ENCODE measurements at regions not wholly inside any gene's neighbourhood (a gene's known extent, or its start where the extent isn't known, plus 50 kb on each side); places are given as distances from the start of the nearest gene placed in this dataset.
"Not testable (repeated sequence)": the region's sequence is repeated elsewhere in the genome, so short reads cannot be mapped to it uniquely, and the experiment has no call there.

- no peaks in the 10 kb centered on the region for H3K9me3 ChIP-seq (replicated peaks)
- peaks cover 21% of the 10 kb centered on the region for H3K4me1 ChIP-seq
- H3K36me3 ChIP-seq = no peaks in the 10 kb centered on the region
- no peak for DNase-seq
- no peak overlapping the region for H3K4me3 ChIP-seq
- H3K27ac ChIP-seq = peak overlapping the region; percentile 78
- no peaks in the 10 kb centered on the region for H3K27me3 ChIP-seq
Observed at GRCh38 chr7:113301983-113302382, 183.6 kb upstream of the SMIM30 start.

- no peaks in the 10 kb centered on the region for H3K9me3 ChIP-seq (replicated peaks)
- peak; percentile 61 to 73 for DNase-seq
- no peaks in the 10 kb centered on the region for H3K36me3 ChIP-seq
- peak overlapping the region; percentile 78 for H3K27ac ChIP-seq
- H3K4me1 ChIP-seq = peaks cover 21% of the 10 kb centered on the region
- no peaks in the 10 kb centered on the region for H3K27me3 ChIP-seq
- H3K4me3 ChIP-seq = no peak overlapping the region
Observed at GRCh38 chr7:113301141-113301540, 182.8 kb upstream of the SMIM30 start.

- H3K4me3 ChIP-seq = no peak overlapping the region
- peaks cover 21% of the 10 kb centered on the region for H3K4me1 ChIP-seq
- H3K27me3 ChIP-seq = no peaks in the 10 kb centered on the region
- H3K9me3 ChIP-seq (replicated peaks) = no peaks in the 10 kb centered on the region
- H3K36me3 ChIP-seq = no peaks in the 10 kb centered on the region
- DNase-seq = no peak
- H3K27ac ChIP-seq = no peak overlapping the region
Observed at GRCh38 chr7:113299748-113300147, 181.4 kb upstream of the SMIM30 start.

GRCh38 chr7:113298501-113298900 is 180.1 kb upstream of the SMIM30 start:
- H3K27me3 ChIP-seq = no peaks in the 10 kb centered on the region
- H3K4me1 ChIP-seq = peaks cover 21% of the 10 kb centered on the region
- H3K4me3 ChIP-seq = no peak overlapping the region
- no peaks in the 10 kb centered on the region for H3K9me3 ChIP-seq (replicated peaks)
- no peak overlapping the region for H3K27ac ChIP-seq
- no peak for DNase-seq
- H3K36me3 ChIP-seq = no peaks in the 10 kb centered on the region

- Histone ChIP-seq H3K9me3 (replicated peaks) (no peaks in the 10 kb centered on the region), H3K27ac (no peak overlapping the region), H3K4me3 (no peak overlapping the region), H3K27me3 (no peaks in the 10 kb centered on the region), H3K36me3 (no peaks in the 10 kb centered on the region), H3K4me1 (peaks cover 10% of the 10 kb centered on the region)
- DNase-seq = peak; percentile 39 to 46
Observed at GRCh38 chr7:113294750-113295149, 176.4 kb upstream of the SMIM30 start.

GRCh38 chr7:113292105-113292504 is 173.8 kb upstream of the SMIM30 start:
- peaks cover 3% of the 10 kb centered on the region; the same call in 1 of the 2 replicates for H3K9me3 ChIP-seq (replicated peaks)
- H3K27me3 ChIP-seq = no peaks in the 10 kb centered on the region
- H3K36me3 ChIP-seq = no peaks in the 10 kb centered on the region
- H3K4me1 ChIP-seq = peaks cover 22% of the 10 kb centered on the region
- DNase-seq = no peak
- no peak overlapping the region for H3K27ac ChIP-seq
- H3K4me3 ChIP-seq = no peak overlapping the region

- Histone ChIP-seq H3K4me1 (peaks cover 22% of the 10 kb centered on the region), H3K27me3 (no peaks in the 10 kb centered on the region), H3K9me3 (replicated peaks) (peaks cover 9% of the 10 kb centered on the region), H3K36me3 (no peaks in the 10 kb centered on the region), H3K27ac (peak overlapping the region; percentile 86), H3K4me3 (no peak overlapping the region)
- DNase-seq = peak in 1 of 2 experiments; percentile 29
Observed at GRCh38 chr7:113291058-113291457, 172.7 kb upstream of the SMIM30 start.

- peak; percentile 65 to 80 for DNase-seq
- Histone ChIP-seq H3K36me3 (no peaks in the 10 kb centered on the region), H3K27ac (peak overlapping the region; percentile 86), H3K27me3 (no peaks in the 10 kb centered on the region), H3K4me3 (no peak overlapping the region), H3K4me1 (peaks cover 22% of the 10 kb centered on the region), H3K9me3 (replicated peaks) (peaks cover 9% of the 10 kb centered on the region)
Observed at GRCh38 chr7:113289140-113289740, 170.9 kb upstream of the SMIM30 start.

- H3K4me3 ChIP-seq = no peak overlapping the region
- H3K36me3 ChIP-seq = no peaks in the 10 kb centered on the region
- peaks cover 19% of the 10 kb centered on the region for H3K4me1 ChIP-seq
- no peak for DNase-seq
- H3K27ac ChIP-seq = no peak overlapping the region
- H3K9me3 ChIP-seq (replicated peaks) = peaks cover 9% of the 10 kb centered on the region
- no peaks in the 10 kb centered on the region for H3K27me3 ChIP-seq
Observed at GRCh38 chr7:113285411-113285810, 167.1 kb upstream of the SMIM30 start.

GRCh38 chr7:113283861-113284260 is 165.5 kb upstream of the SMIM30 start:
- Histone ChIP-seq H3K4me1 (peaks cover 3% of the 10 kb centered on the region), H3K27ac (no peak overlapping the region), H3K9me3 (replicated peaks) (peaks cover 9% of the 10 kb centered on the region), H3K4me3 (no peak overlapping the region), H3K36me3 (no peaks in the 10 kb centered on the region), H3K27me3 (no peaks in the 10 kb centered on the region)
- no peak for DNase-seq

- Histone ChIP-seq H3K27me3 (no peaks in the 10 kb centered on the region), H3K4me3 (no peak overlapping the region), H3K36me3 (no peaks in the 10 kb centered on the region), H3K9me3 (replicated peaks) (peaks cover 6% of the 10 kb centered on the region; the same call in 1 of the 2 replicates), H3K4me1 (no peaks in the 10 kb centered on the region), H3K27ac (no peak overlapping the region)
- no peak for DNase-seq
Observed at GRCh38 chr7:113282875-113283274, 164.5 kb upstream of the SMIM30 start.

GRCh38 chr7:113281223-113281622 is 162.9 kb upstream of the SMIM30 start:
- no peak overlapping the region for H3K4me3 ChIP-seq
- no peaks in the 10 kb centered on the region for H3K4me1 ChIP-seq
- no peak overlapping the region for H3K27ac ChIP-seq
- DNase-seq = no peak
- H3K36me3 ChIP-seq = no peaks in the 10 kb centered on the region
- no peaks in the 10 kb centered on the region for H3K9me3 ChIP-seq (replicated peaks)
- H3K27me3 ChIP-seq = no peaks in the 10 kb centered on the region

GRCh38 chr7:113279256-113279655 is 160.9 kb upstream of the SMIM30 start:
- Histone ChIP-seq H3K27ac (no peak overlapping the region), H3K4me3 (no peak overlapping the region), H3K27me3 (no peaks in the 10 kb centered on the region), H3K36me3 (no peaks in the 10 kb centered on the region), H3K4me1 (no peaks in the 10 kb centered on the region), H3K9me3 (replicated peaks) (peaks cover 7% of the 10 kb centered on the region)
- DNase-seq = no peak

- H3K4me1 ChIP-seq = peaks cover 9% of the 10 kb centered on the region
- DNase-seq = no peak
- H3K36me3 ChIP-seq = no peaks in the 10 kb centered on the region
- H3K27me3 ChIP-seq = no peaks in the 10 kb centered on the region
- peaks cover 12% of the 10 kb centered on the region for H3K9me3 ChIP-seq (replicated peaks)
- no peak overlapping the region for H3K4me3 ChIP-seq
- H3K27ac ChIP-seq = no peak overlapping the region
Observed at GRCh38 chr7:113270790-113271189, 152.4 kb upstream of the SMIM30 start.

- H3K4me1 ChIP-seq; H3K4me3 ChIP-seq; H3K9me3 ChIP-seq (replicated peaks); H3K27me3 ChIP-seq; DNase-seq; H3K27ac ChIP-seq; H3K36me3 ChIP-seq: not testable (repeated sequence)
Observed at GRCh38 chr7:113269592-113269991, 151.2 kb upstream of the SMIM30 start.

GRCh38 chr7:113268757-113269156 is 150.4 kb upstream of the SMIM30 start:
- Histone ChIP-seq H3K36me3 (no peaks in the 10 kb centered on the region), H3K4me3 (no peak overlapping the region), H3K4me1 (peaks cover 9% of the 10 kb centered on the region), H3K9me3 (replicated peaks) (0 out of 2 replicates have a peak, but pooled peaks cover 6% of the 10 kb centered on the region), H3K27ac (no peak overlapping the region), H3K27me3 (no peaks in the 10 kb centered on the region)
- no peak for DNase-seq

All from SJCRH30 (cell line).